ENCODE measurements at regions not wholly inside any gene's neighbourhood (a gene's known extent, or its start where the extent isn't known, plus 50 kb on each side); places are given as distances from the start of the nearest gene placed in this dataset.
"Not testable (repeated sequence)": the region's sequence is repeated elsewhere in the genome, so short reads cannot be mapped to it uniquely, and the experiment has no call there.

DNA sequence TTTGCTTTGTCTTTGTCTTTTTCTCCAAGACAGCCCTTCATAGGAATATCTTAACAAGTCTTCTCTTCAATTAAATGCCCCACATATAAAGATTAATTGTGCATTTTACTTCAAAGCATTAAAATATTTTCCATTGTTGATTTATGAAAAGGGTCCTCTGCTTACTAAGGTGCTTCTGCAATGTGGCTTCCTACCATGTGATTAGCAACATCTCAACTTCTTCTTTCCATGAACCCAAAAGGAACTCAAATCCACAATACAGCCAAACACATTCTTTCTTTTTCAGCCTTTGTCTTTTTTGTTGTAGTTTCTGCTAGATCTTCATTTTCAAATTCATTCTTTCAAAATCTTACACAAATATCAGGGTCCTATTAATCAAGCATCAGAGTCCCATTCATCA lies 309.2 kb downstream of the NSUN3 start:
- DNase-seq (ENCODE audit: extremely low spot score) = no peak
- Histone ChIP-seq H3K27ac (replicated peaks in 1 of 4) (no peak overlapping the region), H3K27me3 (no peaks in the 10 kb centered on the region), H3K4me1 (no peaks in the 10 kb centered on the region), H3K36me3 (no peaks in the 10 kb centered on the region), H3K4me3 (no peak overlapping the region), H3K9me3 (peaks cover 0 to 11% (median 4%) of the 10 kb centered on the region in 4 donors)
- intact Hi-C loops (cut with DNase I) = no loop called here
- no peak for TF ChIP-seq POLR2A (IDR thresholded peaks at IDR 0.05; ENCODE audit: low read depth)
- TF ChIP-seq EP300 (IDR thresholded peaks at IDR 0.05) = no peak
- TF ChIP-seq, protein P1, sequence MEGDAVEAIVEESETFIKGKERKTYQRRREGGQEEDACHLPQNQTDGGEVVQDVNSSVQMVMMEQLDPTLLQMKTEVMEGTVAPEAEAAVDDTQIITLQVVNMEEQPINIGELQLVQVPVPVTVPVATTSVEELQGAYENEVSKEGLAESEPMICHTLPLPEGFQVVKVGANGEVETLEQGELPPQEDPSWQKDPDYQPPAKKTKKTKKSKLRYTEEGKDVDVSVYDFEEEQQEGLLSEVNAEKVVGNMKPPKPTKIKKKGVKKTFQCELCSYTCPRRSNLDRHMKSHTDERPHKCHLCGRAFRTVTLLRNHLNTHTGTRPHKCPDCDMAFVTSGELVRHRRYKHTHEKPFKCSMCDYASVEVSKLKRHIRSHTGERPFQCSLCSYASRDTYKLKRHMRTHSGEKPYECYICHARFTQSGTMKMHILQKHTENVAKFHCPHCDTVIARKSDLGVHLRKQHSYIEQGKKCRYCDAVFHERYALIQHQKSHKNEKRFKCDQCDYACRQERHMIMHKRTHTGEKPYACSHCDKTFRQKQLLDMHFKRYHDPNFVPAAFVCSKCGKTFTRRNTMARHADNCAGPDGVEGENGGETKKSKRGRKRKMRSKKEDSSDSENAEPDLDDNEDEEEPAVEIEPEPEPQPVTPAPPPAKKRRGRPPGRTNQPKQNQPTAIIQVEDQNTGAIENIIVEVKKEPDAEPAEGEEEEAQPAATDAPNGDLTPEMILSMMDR (IDR thresholded peaks at IDR 0.05) = no peak
- no peak for TF ChIP-seq POLR2AphosphoS5 (IDR thresholded peaks at IDR 0.05)

GRCh38 chr3:94373456-94373855 lies 310.6 kb downstream of the NSUN3 start:
- TF ChIP-seq EP300 (IDR thresholded peaks at IDR 0.05) (no peak), POLR2AphosphoS5 (IDR thresholded peaks at IDR 0.05) (no peak), POLR2A (IDR thresholded peaks at IDR 0.05; ENCODE audit: low read depth) (no peak)
- TF ChIP-seq, protein P1 (IDR thresholded peaks at IDR 0.05) = no peak
- no peaks in the 10 kb centered on the region for H3K27me3 ChIP-seq
- H3K36me3 ChIP-seq = no peaks in the 10 kb centered on the region
- intact Hi-C loops (cut with DNase I) = no loop called here
- DNase-seq (ENCODE audit: extremely low spot score) = no peak
- no peak overlapping the region for H3K27ac ChIP-seq (replicated peaks in 1 of 4)
- H3K9me3 ChIP-seq = peaks cover 0 to 11% (median 4%) of the 10 kb centered on the region in 4 donors
- no peak overlapping the region for H3K4me3 ChIP-seq
- H3K4me1 ChIP-seq = no peaks in the 10 kb centered on the region

DNA sequence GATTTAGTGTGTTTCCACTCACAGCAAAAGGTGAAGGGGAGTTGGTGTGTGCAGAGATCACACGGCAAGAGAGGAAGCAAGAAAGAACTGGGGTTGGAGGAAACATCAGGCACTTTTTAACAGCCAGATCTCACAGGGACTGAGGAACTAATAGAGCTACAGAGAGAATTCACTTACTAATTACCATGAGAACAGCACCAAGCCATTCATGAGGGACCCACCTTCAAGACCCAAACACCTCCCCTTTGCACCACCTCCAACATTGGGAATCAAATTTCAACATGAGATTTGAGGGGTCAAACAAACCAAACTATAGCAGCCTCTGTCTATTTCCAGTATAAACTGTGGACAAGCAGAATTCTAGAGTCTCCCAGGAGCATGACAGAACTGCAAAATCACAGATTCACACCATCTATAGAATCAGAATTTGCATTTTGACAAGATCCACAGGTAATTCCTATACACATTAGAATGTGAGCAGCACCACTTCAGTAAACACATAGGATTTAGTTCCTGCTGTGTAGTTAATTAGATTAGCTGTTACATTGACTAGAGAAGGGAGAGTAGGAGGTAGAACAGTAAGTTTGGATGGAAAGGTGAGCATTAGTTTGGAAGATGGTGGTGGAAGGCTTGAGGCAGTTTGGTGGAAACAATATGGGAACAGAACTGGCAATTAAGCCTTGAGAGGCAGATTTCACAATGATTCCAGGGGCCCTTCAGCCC lies 311.7 kb downstream of the NSUN3 start:
- TF ChIP-seq, protein P1 (IDR thresholded peaks at IDR 0.05) = no peak
- WGBS = 62% methylated on average over 1 of the region's 1 CpG
- Histone ChIP-seq H3K4me3 (no peak overlapping the region), H3K36me3 (no peaks in the 10 kb centered on the region), H3K27me3 (no peaks in the 10 kb centered on the region), H3K9me3 (peaks cover 0 to 9% (median 2%) of the 10 kb centered on the region in 4 donors), H3K27ac (replicated peaks in 1 of 4) (no peak overlapping the region), H3K4me1 (no peaks in the 10 kb centered on the region)
- DNase-seq (ENCODE audit: extremely low spot score) = no peak
- intact Hi-C loops (cut with DNase I) = no loop called here

- H3K9me3 ChIP-seq; H3K36me3 ChIP-seq; H3K4me1 ChIP-seq; intact Hi-C loops (cut with DNase I); H3K27ac ChIP-seq (replicated peaks in 1 of 4); DNase-seq (ENCODE audit: extremely low spot score); H3K27me3 ChIP-seq; H3K4me3 ChIP-seq: not testable (repeated sequence)
- WGBS = 75% methylated on average over 3 of the region's 3 CpGs
These were observed 314.3 kb downstream of the NSUN3 start for GRCh38 chr3:94377123-94377696.

- intact Hi-C loops (cut with DNase I) = not testable (repeated sequence)
These were observed 315.0 kb downstream of the NSUN3 start for GRCh38 chr3:94377863-94378262.

GRCh38 chr3:94378322-94378721 lies 315.5 kb downstream of the NSUN3 start:
- Histone ChIP-seq H3K9me3 (no peaks in the 10 kb centered on the region), H3K27me3 (no peaks in the 10 kb centered on the region), H3K4me3 (no peak overlapping the region), H3K36me3 (no peaks in the 10 kb centered on the region), H3K27ac (replicated peaks in 1 of 4) (no peak overlapping the region), H3K4me1 (no peaks in the 10 kb centered on the region)
- 92% methylated on average over 1 of the region's 1 CpG for WGBS
- no peak for DNase-seq (ENCODE audit: extremely low spot score)
- intact Hi-C loops (cut with DNase I) = no loop called here
- TF ChIP-seq POLR2A (IDR thresholded peaks at IDR 0.05; ENCODE audit: low read depth) (no peak), POLR2AphosphoS5 (IDR thresholded peaks at IDR 0.05) (no peak), EP300 (IDR thresholded peaks at IDR 0.05) (no peak)
- TF ChIP-seq, protein P1 (IDR thresholded peaks at IDR 0.05) = no peak

More at GRCh38 chr3:94377863-94378262, 315.0 kb downstream of the NSUN3 start:
- H3K4me1 ChIP-seq; H3K4me3 ChIP-seq; H3K9me3 ChIP-seq; H3K27ac ChIP-seq (replicated peaks in 1 of 4); H3K36me3 ChIP-seq; DNase-seq (ENCODE audit: extremely low spot score); H3K27me3 ChIP-seq: not testable (repeated sequence)
- 82% methylated on average over 3 of the region's 3 CpGs for WGBS
